GM13976 (cell line): ENCODE measurements at regions not wholly inside any gene's neighbourhood (a gene's known extent, or its start where the extent isn't known, plus 50 kb on each side); places are given as distances from the start of the nearest gene placed in this dataset.
"Not testable (repeated sequence)": the region's sequence is repeated elsewhere in the genome, so short reads cannot be mapped to it uniquely, and the experiment has no call there.

Experiments used
- DNase-seq: peaks from one replicate; pipeline ENCODE4 v3.0.0; 2012; ENCODE audit warnings: low spot score
- CTCF ChIP-seq: IDR thresholded peaks from 2 replicates; pipeline ENCODE4 v1.5.1; 2012; ENCODE audit warnings: borderline replicate concordance, mild to moderate bottlenecking; ENCODE audit not compliant: insufficient read depth; ENCODE audit errors: extremely low read depth, missing control alignments, control extremely low read depth
- in situ Hi-C: fragments of 300-500 bp; cut with MboI; formaldehyde crosslinking; loops from one replicate; pipeline ENCODE4 v1.12.0; 2022; ENCODE audit warnings: low sequenced_read_pairs, mixed read lengths, inconsistent platforms; ENCODE audit not compliant: unreplicated experiment

GRCh38 chr5:106392766-106393165, 1278.0 kb downstream of the EFNA5 start:
- DNase-seq: no peak
- in situ Hi-C loops: no loop called here
- TF ChIP-seq CTCF: no peak

DNA sequence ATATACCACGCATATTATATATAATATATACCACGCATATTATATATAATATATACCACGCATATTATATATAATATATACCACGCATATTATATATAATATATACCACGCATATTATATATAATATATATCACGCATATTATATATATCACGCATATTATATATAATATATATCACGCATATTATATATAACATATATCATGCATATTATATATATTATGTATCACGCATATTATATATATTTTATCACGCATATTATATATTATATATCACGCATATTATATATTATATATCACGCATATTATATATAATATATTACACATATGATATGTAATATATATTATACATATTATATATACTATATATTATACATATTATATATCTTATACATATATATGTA, 1283.0 kb downstream of the EFNA5 start:
- in situ Hi-C loops, DNase-seq: not testable (repeated sequence)

DNA sequence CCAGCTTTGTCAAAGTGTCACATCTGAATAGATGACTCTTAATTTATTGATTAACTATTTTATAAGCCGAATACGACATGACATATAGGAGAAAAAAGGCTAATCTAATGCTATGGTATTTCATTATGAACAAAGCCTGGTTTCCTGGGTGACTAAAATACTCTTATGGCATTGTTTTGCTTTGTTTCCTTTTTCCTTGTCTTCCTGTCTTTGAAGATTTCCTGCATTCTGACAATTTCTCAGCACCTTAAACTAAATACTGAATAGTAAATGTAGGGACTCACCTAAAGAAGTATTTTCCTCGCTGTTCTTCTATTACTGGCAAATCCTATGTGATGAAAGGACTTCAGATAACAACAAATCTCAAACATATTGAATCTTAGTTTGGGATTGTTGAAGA, 1284.5 kb downstream of the EFNA5 start:
- in situ Hi-C loops: no loop called here
- DNase-seq: no peak
- TF ChIP-seq CTCF: no peak

- DNase-seq: no peak
- in situ Hi-C loops: no loop called here
- no peak for TF ChIP-seq CTCF
These were observed 1290.0 kb downstream of the EFNA5 start for GRCh38 chr5:106380736-106381135.

GRCh38 chr5:106376522-106376921, 1294.2 kb downstream of the EFNA5 start:
- TF ChIP-seq CTCF: no peak
- DNase-seq: no peak
- in situ Hi-C loops: no loop called here

GRCh38 chr5:106374956-106375355, 1295.8 kb downstream of the EFNA5 start:
- in situ Hi-C loops: no loop called here
- TF ChIP-seq CTCF: no peak
- DNase-seq: no peak

- TF ChIP-seq CTCF: no peak
- DNase-seq: no peak
- in situ Hi-C loops: no loop called here
These were observed 1302.7 kb downstream of the EFNA5 start for GRCh38 chr5:106368021-106368420.
